ENCODE measurements at regions not wholly inside any gene's neighbourhood (a gene's known extent, or its start where the extent isn't known, plus 50 kb on each side); places are given as distances from the start of the nearest gene placed in this dataset.

- no peak for TF ChIP-seq POLR2A (IDR thresholded peaks at IDR 0.05)
- TF ChIP-seq CTCF (IDR thresholded peaks at IDR 0.05) = no peak
These were observed 75.5 kb downstream of the ASB1 start for GRCh38 chr2:238502088-238502810.

Measured in uterus (tissue), 2 donors.